ENCODE measurements at regions not wholly inside any gene's neighbourhood (a gene's known extent, or its start where the extent isn't known, plus 50 kb on each side); places are given as distances from the start of the nearest gene placed in this dataset.

DNA sequence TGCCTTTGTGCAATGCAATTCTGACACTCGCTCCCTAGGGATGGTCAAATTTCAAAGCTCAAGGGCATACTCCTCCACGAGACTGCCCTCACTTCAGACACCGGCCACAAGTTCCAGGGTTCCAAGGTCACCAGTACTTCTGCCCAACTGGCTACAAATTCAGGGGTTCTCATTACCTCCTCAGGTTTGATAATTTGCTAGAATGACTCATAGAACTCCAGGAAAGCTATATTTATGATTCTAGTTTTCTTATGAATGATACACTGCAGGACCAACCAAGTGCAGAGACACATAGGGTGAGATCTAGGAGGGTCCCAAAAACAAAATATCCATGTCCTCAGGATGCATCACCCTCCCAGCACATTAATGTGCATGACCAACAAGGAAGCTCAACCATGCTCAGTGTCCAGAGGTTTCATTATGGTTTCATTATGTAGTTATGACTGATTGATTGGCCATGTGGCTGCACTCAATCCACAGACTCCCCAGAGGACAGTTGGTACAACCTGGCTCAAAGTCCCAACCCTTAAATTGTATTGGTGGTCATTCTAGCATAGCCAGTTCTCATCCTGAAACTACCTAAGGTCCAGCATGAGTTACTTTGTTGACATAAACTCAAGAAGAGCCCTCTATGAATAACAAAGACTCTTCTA, 170.4 kb upstream of the LRRN1 start:
- Histone ChIP-seq H3F3A (ENCODE audit: insufficient read depth, low read depth) (no peaks in the 10 kb centered on the region), H3K9me2 (ENCODE audit: insufficient read depth) (no peaks in the 10 kb centered on the region), H2AFZ (no peak overlapping the region), H3K4me2 (no peak overlapping the region), H3K4me1 (replicated peaks; ENCODE audit: insufficient read depth) (no peaks in the 10 kb centered on the region), H3K36me3 (ENCODE audit: low read depth) (no peaks in the 10 kb centered on the region), H4K20me1 (ENCODE audit: insufficient read depth) (no peaks in the 10 kb centered on the region), H3K4me3 (no peak overlapping the region), H3K27me3 (ENCODE audit: insufficient read depth, low read depth) (no peaks in the 10 kb centered on the region), H3K79me2 (ENCODE audit: low read depth) (no peaks in the 10 kb centered on the region), H3K9me3 (ENCODE audit: insufficient read depth, low read depth) (no peaks in the 10 kb centered on the region), H3K27ac (no peak overlapping the region)
- no TSS peak for BruUV-seq (replicated peaks)
- ChIA-PET POLR2A (ENCODE audit: unreplicated experiment) (no interaction called here), CTCF (no interaction called here)
- intact Hi-C loops (cut with micrococcal nuclease; ENCODE audit: unreplicated experiment): no loop called here
- TF ChIP-seq, protein P1, sequence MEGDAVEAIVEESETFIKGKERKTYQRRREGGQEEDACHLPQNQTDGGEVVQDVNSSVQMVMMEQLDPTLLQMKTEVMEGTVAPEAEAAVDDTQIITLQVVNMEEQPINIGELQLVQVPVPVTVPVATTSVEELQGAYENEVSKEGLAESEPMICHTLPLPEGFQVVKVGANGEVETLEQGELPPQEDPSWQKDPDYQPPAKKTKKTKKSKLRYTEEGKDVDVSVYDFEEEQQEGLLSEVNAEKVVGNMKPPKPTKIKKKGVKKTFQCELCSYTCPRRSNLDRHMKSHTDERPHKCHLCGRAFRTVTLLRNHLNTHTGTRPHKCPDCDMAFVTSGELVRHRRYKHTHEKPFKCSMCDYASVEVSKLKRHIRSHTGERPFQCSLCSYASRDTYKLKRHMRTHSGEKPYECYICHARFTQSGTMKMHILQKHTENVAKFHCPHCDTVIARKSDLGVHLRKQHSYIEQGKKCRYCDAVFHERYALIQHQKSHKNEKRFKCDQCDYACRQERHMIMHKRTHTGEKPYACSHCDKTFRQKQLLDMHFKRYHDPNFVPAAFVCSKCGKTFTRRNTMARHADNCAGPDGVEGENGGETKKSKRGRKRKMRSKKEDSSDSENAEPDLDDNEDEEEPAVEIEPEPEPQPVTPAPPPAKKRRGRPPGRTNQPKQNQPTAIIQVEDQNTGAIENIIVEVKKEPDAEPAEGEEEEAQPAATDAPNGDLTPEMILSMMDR (conservative IDR thresholded peaks at IDR 0.05): no peak
- no peak for TF ChIP-seq EZH2 (IDR thresholded peaks at IDR 0.05; ENCODE audit: low read depth)
- no peak for DNase-seq

DNA sequence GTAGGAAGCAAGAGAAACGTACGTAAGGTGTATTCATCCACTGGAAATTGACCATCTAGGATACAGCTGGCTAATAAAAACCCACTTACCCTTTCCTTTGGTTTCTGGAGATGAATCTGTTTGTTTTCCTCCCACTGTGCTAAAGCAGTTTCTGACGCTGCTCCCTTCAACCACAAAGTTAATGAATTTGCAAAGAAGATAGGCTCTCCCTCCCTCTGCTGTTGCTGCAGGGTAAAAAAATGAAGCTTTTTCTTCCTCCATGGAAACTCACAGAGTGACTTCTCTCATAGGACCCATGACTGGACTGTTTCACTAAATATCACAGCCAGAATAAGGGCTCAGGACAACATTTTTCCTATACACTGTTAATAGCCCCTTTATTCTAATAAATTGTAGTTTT, 172.1 kb upstream of the LRRN1 start:
- Histone ChIP-seq H3K4me3 (no peak overlapping the region), H3K9me2 (ENCODE audit: insufficient read depth) (no peaks in the 10 kb centered on the region), H3K79me2 (ENCODE audit: low read depth) (no peaks in the 10 kb centered on the region), H2AFZ (no peak overlapping the region), H3K27ac (no peak overlapping the region), H3K36me3 (ENCODE audit: low read depth) (no peaks in the 10 kb centered on the region), H3K4me2 (no peak overlapping the region), H3K9me3 (ENCODE audit: insufficient read depth, low read depth) (no peaks in the 10 kb centered on the region), H3K27me3 (ENCODE audit: insufficient read depth, low read depth) (no peaks in the 10 kb centered on the region), H4K20me1 (ENCODE audit: insufficient read depth) (no peaks in the 10 kb centered on the region), H3F3A (ENCODE audit: insufficient read depth, low read depth) (no peaks in the 10 kb centered on the region), H3K4me1 (replicated peaks; ENCODE audit: insufficient read depth) (no peaks in the 10 kb centered on the region)
- ChIA-PET POLR2A (ENCODE audit: unreplicated experiment) (interaction anchor here (0.5 kb wide), 1 partner anchor 197 kb away, joined by 4 read pairs; no protein-coding TSS in a partner anchor), CTCF (no interaction called here)
- intact Hi-C loops (cut with micrococcal nuclease; ENCODE audit: unreplicated experiment): no loop called here
- no TSS peak for BruUV-seq (replicated peaks)
- TF ChIP-seq EZH2 (IDR thresholded peaks at IDR 0.05; ENCODE audit: low read depth): no peak
- TF ChIP-seq, protein P1 (conservative IDR thresholded peaks at IDR 0.05): no peak
- DNase-seq: no peak

DNA sequence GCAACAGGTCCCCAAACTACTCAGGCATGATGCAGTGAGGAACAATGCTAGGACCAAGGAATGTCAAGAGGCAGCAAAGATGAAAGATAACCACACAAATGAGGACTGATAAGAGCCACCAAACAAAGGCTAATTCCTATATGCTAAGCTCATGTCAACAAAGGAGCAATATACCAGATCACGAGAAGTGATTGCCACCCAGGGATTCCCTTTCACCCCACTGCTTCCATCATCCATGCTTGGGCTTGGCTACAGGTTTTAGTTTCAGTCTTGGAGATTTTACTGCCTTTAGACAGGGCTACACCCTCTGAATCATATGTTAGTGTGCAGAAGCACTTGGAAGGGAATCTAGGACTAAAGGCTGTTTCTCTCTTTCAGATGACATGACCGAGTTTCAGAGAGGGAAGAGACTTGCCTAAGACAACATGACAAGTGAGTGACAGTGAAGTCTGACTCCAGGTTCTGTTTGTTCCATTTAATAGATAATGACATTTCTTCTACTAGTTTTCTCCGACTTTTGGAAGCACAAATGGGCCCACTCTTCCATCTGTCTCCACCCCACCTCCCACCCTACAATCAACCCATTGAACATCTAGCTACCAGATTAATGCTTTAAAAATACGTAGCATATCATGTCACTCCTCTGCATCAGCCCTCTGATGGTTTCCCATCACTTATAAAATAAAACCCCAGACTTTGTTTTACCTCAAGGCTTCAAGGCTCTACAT, 173.5 kb upstream of the LRRN1 start:
- no peak for DNase-seq
- BruUV-seq (replicated peaks): no TSS peak
- no peak overlapping the region for H3K4me3 ChIP-seq
- H3K9me2 ChIP-seq (ENCODE audit: insufficient read depth): no peaks in the 10 kb centered on the region
- H3K79me2 ChIP-seq (ENCODE audit: low read depth): no peaks in the 10 kb centered on the region
- H3K27me3 ChIP-seq (ENCODE audit: insufficient read depth, low read depth): no peaks in the 10 kb centered on the region
- H3K4me1 ChIP-seq (replicated peaks; ENCODE audit: insufficient read depth): no peaks in the 10 kb centered on the region
- H4K20me1 ChIP-seq (ENCODE audit: insufficient read depth): no peaks in the 10 kb centered on the region
- H3K4me2 ChIP-seq: no peak overlapping the region
- intact Hi-C loops (cut with micrococcal nuclease; ENCODE audit: unreplicated experiment): no loop called here
- H2AFZ ChIP-seq: no peak overlapping the region
- H3K27ac ChIP-seq: no peak overlapping the region
- H3F3A ChIP-seq (ENCODE audit: insufficient read depth, low read depth): no peaks in the 10 kb centered on the region
- CTCF ChIA-PET: no interaction called here
- TF ChIP-seq, protein P1 (conservative IDR thresholded peaks at IDR 0.05): no peak
- no peak for TF ChIP-seq EZH2 (IDR thresholded peaks at IDR 0.05; ENCODE audit: low read depth)
- POLR2A ChIA-PET (ENCODE audit: unreplicated experiment): no interaction called here
- H3K9me3 ChIP-seq (ENCODE audit: insufficient read depth, low read depth): no peaks in the 10 kb centered on the region
- no peaks in the 10 kb centered on the region for H3K36me3 ChIP-seq (ENCODE audit: low read depth)

Measured in PC-9 (cell line).